CD14-positive monocyte (primary cell): ENCODE measurements at regions not wholly inside any gene's neighbourhood (a gene's known extent, or its start where the extent isn't known, plus 50 kb on each side); places are given as distances from the start of the nearest gene placed in this dataset.

ENCODE experiments used
- DNase-seq, 3 donors: peaks; one replicate each; pipeline ENCODE4 v3.0.0-alpha.2; 2011 to 2022
- H2AFZ ChIP-seq: 2 replicates; pipeline ENCODE4 v1.6.0; 2012; ENCODE audit warnings: mild to moderate bottlenecking, low read depth, low read length, inconsistent platforms; ENCODE audit not compliant: insufficient read depth, poor library complexity, severe bottlenecking
- H3K27ac ChIP-seq, 2 donors: 1 replicate in 1 of 2; 2 replicates in 1 of 2; pipeline ENCODE4 v1.5.1; 2012 to 2013; ENCODE audit warnings: low read length in 2 of 2, control low read depth in 1 of 2, inconsistent platforms in 1 of 2, low read depth in 1 of 2, mild to moderate bottlenecking in 1 of 2
- H3K27me3 ChIP-seq, 2 donors: one replicate each; pipeline versions ENCODE4 v1.6.0 to v1.6.1; 2011 to 2013; ENCODE audit warnings: low read length in 2 of 2; ENCODE audit not compliant: control insufficient read depth in 2 of 2, insufficient read depth in 2 of 2
- H3K36me3 ChIP-seq, 2 donors: replicated peaks in 1 of 2; 1 replicate in 1 of 2; 2 replicates in 1 of 2; pipeline versions ENCODE4 v1.5.1 to v1.6.1; 2012 to 2013; ENCODE audit warnings: low read length in 2 of 2, control low read depth in 1 of 2, inconsistent platforms in 1 of 2, mild to moderate bottlenecking in 1 of 2; ENCODE audit not compliant: insufficient read depth in 2 of 2, control insufficient read depth in 1 of 2
- H3K4me1 ChIP-seq, 2 donors: 1 replicate in 1 of 2; 2 replicates in 1 of 2; pipeline versions ENCODE4 v1.5.1 to v1.6.1; 2012 to 2013; ENCODE audit warnings: low read length in 2 of 2, control low read depth in 1 of 2, inconsistent platforms in 1 of 2, mild to moderate bottlenecking in 1 of 2, moderate library complexity in 1 of 2; ENCODE audit not compliant: insufficient read depth in 2 of 2, control insufficient read depth in 1 of 2
- H3K4me2 ChIP-seq: replicated peaks from 2 replicates; pipeline ENCODE3; 2012; ENCODE audit warnings: low read length, moderate library complexity, mild to moderate bottlenecking; ENCODE audit not compliant: poor library complexity, severe bottlenecking; ENCODE audit errors: extremely low read depth
- H3K4me3 ChIP-seq, 3 experiments: fragments of 200-600 bp in 1 of 3; sonication (generic) in 1 of 3; replicated peaks in 1 of 3; 1 replicate in 2 of 3; 2 replicates in 1 of 3; pipeline ENCODE4 v1.5.1; 2011 to 2013; ENCODE audit warnings: low read length in 3 of 3, mild to moderate bottlenecking in 3 of 3, control low read depth in 2 of 3, low read depth in 2 of 3, inconsistent platforms in 1 of 3, moderate library complexity in 1 of 3
- H3K79me2 ChIP-seq: 2 replicates; pipeline ENCODE4 v1.6.0; 2012; ENCODE audit warnings: mild to moderate bottlenecking, control low read depth, inconsistent platforms, low read length, moderate library complexity; ENCODE audit not compliant: insufficient read depth
- H3K9ac ChIP-seq: 2 replicates; pipeline ENCODE4 v1.6.0; 2017; ENCODE audit warnings: low read length, mild to moderate bottlenecking; ENCODE audit not compliant: insufficient read depth, poor library complexity, severe bottlenecking
- H3K9me3 ChIP-seq, 2 donors: replicated peaks in 1 of 2; 1 replicate in 1 of 2; 2 replicates in 1 of 2; pipeline versions ENCODE4 v1.5.1 to v1.6.1; 2012 to 2013; ENCODE audit warnings: low read length in 2 of 2, control low read depth in 1 of 2; ENCODE audit not compliant: control insufficient read depth in 1 of 2, insufficient read depth in 1 of 2
- H4K20me1 ChIP-seq: 2 replicates; pipeline ENCODE4 v1.6.0; 2012; ENCODE audit warnings: mild to moderate bottlenecking, low read length, control low read depth, moderate library complexity; ENCODE audit not compliant: insufficient read depth
- H3K27ac Mint-ChIP-seq, 7 donors: one replicate each; pipeline ENCODE4 v1.8.0; 2020; ENCODE audit warnings: mild to moderate bottlenecking in 7 of 7, mixed read lengths in 7 of 7, moderate library complexity in 6 of 7, inconsistent platforms in 2 of 7
- H3K27me3 Mint-ChIP-seq, 3 donors: one replicate each; pipeline ENCODE4 v1.8.0; 2021 to 2022; ENCODE audit warnings: low read depth in 3 of 3, mild to moderate bottlenecking in 3 of 3, mixed read lengths in 3 of 3, moderate library complexity in 3 of 3, inconsistent platforms in 1 of 3
- H3K36me3 Mint-ChIP-seq, 2 donors: one replicate each; pipeline ENCODE4 v1.8.0; 2020; ENCODE audit warnings: mixed read lengths in 2 of 2, inconsistent platforms in 1 of 2, mild to moderate bottlenecking in 1 of 2
- H3K4me1 Mint-ChIP-seq: one replicate; pipeline ENCODE4 v1.8.0; 2020; ENCODE audit warnings: mild to moderate bottlenecking, mixed read lengths
- H3K4me3 Mint-ChIP-seq, 2 donors: one replicate each; pipeline ENCODE4 v1.8.0; 2020; ENCODE audit warnings: mild to moderate bottlenecking in 2 of 2, mixed read lengths in 2 of 2, moderate library complexity in 1 of 2
- H3K9me3 Mint-ChIP-seq, 7 donors: one replicate each; pipeline ENCODE4 v1.8.0; 2020 to 2022; ENCODE audit warnings: mixed read lengths in 7 of 7, mild to moderate bottlenecking in 6 of 7, moderate library complexity in 6 of 7, inconsistent platforms in 2 of 7
- WGBS: methylation state at CpG from one replicate; pipeline ENCODE4 v1.1.5; 2013; ENCODE audit warnings: missing lambda C conversion rate; ENCODE audit not compliant: insufficient coverage; 5-methylcytosine and 5-hydroxymethylcytosine counted together
- intact Hi-C, 2 donors: fragments of 100-400 bp; cut with micrococcal nuclease; formaldehyde crosslinking; loops; one replicate each; pipeline versions ENCODE4 v1.15.0 to v1.15.1; 2023
- TF ChIP-seq, protein P1 (sequence below): fragments of 200-600 bp; IDR thresholded peaks from one replicate; pipeline ENCODE4 v1.8.0; 2022; ENCODE audit warnings: antibody characterized with exemption, mild to moderate bottlenecking

DNA sequence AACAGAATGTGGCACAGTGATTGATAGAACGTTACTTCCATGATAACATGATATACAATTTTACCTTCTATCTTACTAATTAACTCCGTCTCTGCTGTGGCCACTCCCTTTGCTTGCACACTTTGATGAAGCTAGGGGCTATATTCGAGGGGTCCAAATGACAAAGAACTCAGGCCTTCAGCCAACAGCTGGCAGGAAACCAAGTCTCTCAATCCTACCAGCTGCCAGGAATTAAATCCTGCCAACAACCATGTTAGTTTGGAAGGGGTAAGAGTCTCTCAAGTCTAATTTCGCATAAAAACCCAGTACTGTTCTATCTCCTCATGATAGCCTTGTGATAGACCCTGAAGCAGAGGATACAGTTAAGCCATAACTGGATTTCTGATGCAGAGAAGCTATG lies 1122.9 kb upstream of the PCDH10 start:
- no peak overlapping the region for H3K4me3 Mint-ChIP-seq
- Histone ChIP-seq H3K36me3 (no peaks in the 10 kb centered on the region), H3K4me1 (no peaks in the 10 kb centered on the region), H3K27ac (no peak overlapping the region), H3K27me3 (no peaks in the 10 kb centered on the region), H4K20me1 (no peaks in the 10 kb centered on the region), H3K4me3 (no peak overlapping the region), H3K79me2 (no peaks in the 10 kb centered on the region), H2AFZ (no peak overlapping the region), H3K4me2 (no peak overlapping the region), H3K9ac (no peak overlapping the region), H3K9me3 (no peaks in the 10 kb centered on the region)
- H3K27ac Mint-ChIP-seq = no peak overlapping the region
- H3K36me3 Mint-ChIP-seq = no peaks in the 10 kb centered on the region
- H3K9me3 Mint-ChIP-seq = peaks cover 0 to 5% (median 0%) of the 10 kb centered on the region in 7 donors
- WGBS = 40% methylated on average over 1 of the region's 4 CpGs
- intact Hi-C loops = no loop called here
- no peak for DNase-seq
- TF ChIP-seq, protein P1, sequence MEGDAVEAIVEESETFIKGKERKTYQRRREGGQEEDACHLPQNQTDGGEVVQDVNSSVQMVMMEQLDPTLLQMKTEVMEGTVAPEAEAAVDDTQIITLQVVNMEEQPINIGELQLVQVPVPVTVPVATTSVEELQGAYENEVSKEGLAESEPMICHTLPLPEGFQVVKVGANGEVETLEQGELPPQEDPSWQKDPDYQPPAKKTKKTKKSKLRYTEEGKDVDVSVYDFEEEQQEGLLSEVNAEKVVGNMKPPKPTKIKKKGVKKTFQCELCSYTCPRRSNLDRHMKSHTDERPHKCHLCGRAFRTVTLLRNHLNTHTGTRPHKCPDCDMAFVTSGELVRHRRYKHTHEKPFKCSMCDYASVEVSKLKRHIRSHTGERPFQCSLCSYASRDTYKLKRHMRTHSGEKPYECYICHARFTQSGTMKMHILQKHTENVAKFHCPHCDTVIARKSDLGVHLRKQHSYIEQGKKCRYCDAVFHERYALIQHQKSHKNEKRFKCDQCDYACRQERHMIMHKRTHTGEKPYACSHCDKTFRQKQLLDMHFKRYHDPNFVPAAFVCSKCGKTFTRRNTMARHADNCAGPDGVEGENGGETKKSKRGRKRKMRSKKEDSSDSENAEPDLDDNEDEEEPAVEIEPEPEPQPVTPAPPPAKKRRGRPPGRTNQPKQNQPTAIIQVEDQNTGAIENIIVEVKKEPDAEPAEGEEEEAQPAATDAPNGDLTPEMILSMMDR = no peak
- peaks cover 0 to 3% (median 2%) of the 10 kb centered on the region in 3 donors for H3K27me3 Mint-ChIP-seq
- no peaks in the 10 kb centered on the region for H3K4me1 Mint-ChIP-seq

DNA sequence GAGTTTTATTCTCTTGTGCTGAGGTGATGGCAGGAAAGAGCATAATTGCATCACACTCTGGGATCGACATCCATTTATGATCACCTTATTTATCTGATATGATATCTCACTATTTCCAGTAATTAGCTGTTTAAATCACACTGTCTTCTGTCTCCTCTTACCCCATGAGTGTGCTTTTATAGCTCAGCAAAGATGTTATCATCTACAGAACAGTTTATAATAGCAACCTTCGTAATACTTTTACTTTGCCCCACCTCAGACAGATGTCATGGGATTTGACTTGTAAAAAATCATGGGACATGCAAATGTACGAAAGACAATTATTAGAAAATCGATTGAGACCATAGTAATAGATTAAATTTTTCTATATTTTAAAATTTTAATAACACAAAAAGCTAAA lies 1122.3 kb upstream of the PCDH10 start:
- Histone ChIP-seq H3K27ac (no peak overlapping the region), H3K4me1 (no peaks in the 10 kb centered on the region), H3K9me3 (no peaks in the 10 kb centered on the region), H4K20me1 (no peaks in the 10 kb centered on the region), H3K4me3 (no peak overlapping the region), H3K4me2 (no peak overlapping the region), H3K9ac (no peak overlapping the region), H3K36me3 (no peaks in the 10 kb centered on the region), H3K79me2 (no peaks in the 10 kb centered on the region), H3K27me3 (no peaks in the 10 kb centered on the region), H2AFZ (no peak overlapping the region)
- Mint-ChIP-seq H3K9me3 (peaks cover 0 to 5% (median 0%) of the 10 kb centered on the region in 7 donors), H3K27ac (no peak overlapping the region), H3K4me3 (no peak overlapping the region), H3K36me3 (no peaks in the 10 kb centered on the region), H3K27me3 (peaks cover 0 to 3% (median 2%) of the 10 kb centered on the region in 3 donors), H3K4me1 (no peaks in the 10 kb centered on the region)
- no peak for DNase-seq
- no CpG with 5 or more reads among the region's 4 CpGs for WGBS
- intact Hi-C loops = no loop called here
- TF ChIP-seq, protein P1 = no peak
